ENCODE measurements at regions not wholly inside any gene's neighbourhood (a gene's known extent, or its start where the extent isn't known, plus 50 kb on each side); places are given as distances from the start of the nearest gene placed in this dataset.

DNA sequence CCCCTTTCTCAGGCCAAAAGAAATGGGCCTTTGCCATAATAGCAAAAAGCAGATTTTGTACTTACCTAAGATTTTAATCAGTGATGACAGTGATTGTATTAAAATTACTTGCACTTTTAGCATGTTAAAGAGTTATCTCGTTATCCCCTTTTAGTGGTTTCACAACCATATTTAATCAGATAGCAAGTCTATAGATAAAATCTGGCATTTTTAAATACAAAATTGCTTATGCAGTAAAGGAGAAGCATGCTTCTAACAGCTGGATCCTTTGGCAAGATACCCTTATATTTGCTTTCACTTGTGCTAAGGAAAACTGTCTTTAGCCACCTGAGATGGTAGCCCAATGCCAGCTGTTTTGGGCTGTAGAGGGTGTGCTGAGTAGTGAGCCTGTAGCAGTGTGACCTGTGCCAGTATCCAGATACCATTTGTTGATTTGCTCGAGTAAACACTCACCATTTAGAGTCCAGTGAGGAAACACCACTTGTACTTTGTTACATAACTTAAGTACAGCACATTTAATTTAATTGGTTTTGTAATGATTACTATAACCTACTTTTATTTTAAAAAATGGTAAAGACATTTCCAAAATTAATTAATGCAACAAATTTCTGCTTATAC is 314.4 kb upstream of the ZP4 start:
- H3K4me2 ChIP-seq (ENCODE audit: low read depth, low read length, poor library complexity, severe bottlenecking): no peak overlapping the region
- no peaks in the 10 kb centered on the region for H3K9me2 ChIP-seq (replicated peaks; ENCODE audit: insufficient read depth, low read length)
- H3K9ac ChIP-seq (ENCODE audit: low read length): no peak overlapping the region
- no peak for TF ChIP-seq EZH2phosphoT487 (conservative IDR thresholded peaks at IDR 0.05; ENCODE audit: low read length)
- TF ChIP-seq CTCF (IDR thresholded peaks at IDR 0.05; ENCODE audit: insufficient read depth, low read length, poor library complexity, severe bottlenecking): no peak
- no peaks in the 10 kb centered on the region for H3K36me3 ChIP-seq (ENCODE audit: low read length)
- no peak overlapping the region for H3K4me3 ChIP-seq (ENCODE audit: insufficient read depth, low read length, poor library complexity, severe bottlenecking)
- no peaks in the 10 kb centered on the region for H3F3A ChIP-seq (ENCODE audit: insufficient read depth)
- no peak overlapping the region for H2AFZ ChIP-seq (ENCODE audit: low read depth, low read length, severe bottlenecking)
- no peaks in the 10 kb centered on the region for H3K27me3 ChIP-seq (ENCODE audit: low read length)
- H3K9me3 ChIP-seq (ENCODE audit: insufficient read depth, low read length): no peaks in the 10 kb centered on the region
- H3K79me2 ChIP-seq (ENCODE audit: insufficient read depth, low read length): no peaks in the 10 kb centered on the region
- H4K20me1 ChIP-seq (ENCODE audit: low read depth, low read length): no peaks in the 10 kb centered on the region
- H3K27ac ChIP-seq (ENCODE audit: low read depth, low read length): no peak overlapping the region

DNA sequence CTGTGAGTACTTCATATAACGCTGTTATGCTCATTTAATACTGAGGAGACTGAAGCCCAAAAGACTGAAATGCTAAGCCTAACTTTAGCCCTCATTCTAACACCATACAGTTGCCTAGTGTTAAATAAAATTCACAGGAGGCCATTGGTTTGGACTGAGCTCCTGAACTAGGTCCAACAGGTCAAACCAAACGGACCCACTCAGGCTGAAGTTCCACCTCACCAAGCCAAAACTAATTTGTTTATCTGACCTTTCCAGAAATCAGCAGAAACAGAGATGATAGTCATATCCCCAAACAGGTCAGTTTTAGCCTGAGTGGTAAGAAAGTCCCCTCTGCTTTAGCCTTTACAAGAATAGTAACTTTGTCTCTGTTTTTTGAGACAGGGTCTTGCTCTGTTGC is 311.3 kb upstream of the ZP4 start:
- Histone ChIP-seq H3K79me2 (ENCODE audit: insufficient read depth, low read length) (no peaks in the 10 kb centered on the region), H3K4me3 (ENCODE audit: insufficient read depth, low read length, poor library complexity, severe bottlenecking) (no peak overlapping the region), H3K27me3 (ENCODE audit: low read length) (no peaks in the 10 kb centered on the region), H3K36me3 (ENCODE audit: low read length) (no peaks in the 10 kb centered on the region), H3K9me3 (ENCODE audit: insufficient read depth, low read length) (no peaks in the 10 kb centered on the region), H3K27ac (ENCODE audit: low read depth, low read length) (no peak overlapping the region), H2AFZ (ENCODE audit: low read depth, low read length, severe bottlenecking) (no peak overlapping the region), H3K4me2 (ENCODE audit: low read depth, low read length, poor library complexity, severe bottlenecking) (no peak overlapping the region), H3F3A (ENCODE audit: insufficient read depth) (no peaks in the 10 kb centered on the region), H4K20me1 (ENCODE audit: low read depth, low read length) (no peaks in the 10 kb centered on the region), H3K9me2 (replicated peaks; ENCODE audit: insufficient read depth, low read length) (no peaks in the 10 kb centered on the region), H3K9ac (ENCODE audit: low read length) (no peak overlapping the region)
- no peak for TF ChIP-seq CTCF (IDR thresholded peaks at IDR 0.05; ENCODE audit: insufficient read depth, low read length, poor library complexity, severe bottlenecking)
- no peak for TF ChIP-seq EZH2phosphoT487 (conservative IDR thresholded peaks at IDR 0.05; ENCODE audit: low read length)

DNA sequence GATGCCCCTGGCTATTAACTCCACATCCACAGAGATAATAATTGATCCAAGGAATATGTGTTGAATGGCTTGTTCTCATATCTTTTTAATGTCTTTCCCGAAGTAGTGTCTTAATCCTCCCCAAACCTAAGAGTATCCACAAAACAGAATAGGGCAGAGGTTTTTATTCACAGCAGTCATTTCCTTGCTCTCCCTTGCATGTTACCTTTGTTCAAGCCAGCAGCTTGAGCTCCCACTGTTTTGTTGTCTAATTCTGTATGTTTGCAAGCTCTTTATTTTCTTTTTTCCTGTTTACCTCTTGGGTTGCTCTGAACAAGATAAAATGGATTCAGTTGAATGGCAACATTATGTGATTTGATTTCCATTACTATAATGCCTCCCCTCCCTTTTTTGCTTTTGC is 308.6 kb upstream of the ZP4 start:
- H3K9ac ChIP-seq (ENCODE audit: low read length): no peak overlapping the region
- H3K36me3 ChIP-seq (ENCODE audit: low read length): no peaks in the 10 kb centered on the region

More for the DNA sequence above, 308.6 kb upstream of the ZP4 start:
- no peak overlapping the region for H2AFZ ChIP-seq (ENCODE audit: low read depth, low read length, severe bottlenecking)
- H3K27me3 ChIP-seq (ENCODE audit: low read length): no peaks in the 10 kb centered on the region
- H3K9me2 ChIP-seq (replicated peaks; ENCODE audit: insufficient read depth, low read length): no peaks in the 10 kb centered on the region
- H3K4me3 ChIP-seq (ENCODE audit: insufficient read depth, low read length, poor library complexity, severe bottlenecking): no peak overlapping the region
- H3K9me3 ChIP-seq (ENCODE audit: insufficient read depth, low read length): no peaks in the 10 kb centered on the region
- H4K20me1 ChIP-seq (ENCODE audit: low read depth, low read length): no peaks in the 10 kb centered on the region
- no peak overlapping the region for H3K27ac ChIP-seq (ENCODE audit: low read depth, low read length)
- no peak for TF ChIP-seq CTCF (IDR thresholded peaks at IDR 0.05; ENCODE audit: insufficient read depth, low read length, poor library complexity, severe bottlenecking)
- H3F3A ChIP-seq (ENCODE audit: insufficient read depth): no peaks in the 10 kb centered on the region
- no peaks in the 10 kb centered on the region for H3K79me2 ChIP-seq (ENCODE audit: insufficient read depth, low read length)
- H3K4me2 ChIP-seq (ENCODE audit: low read depth, low read length, poor library complexity, severe bottlenecking): no peak overlapping the region
